Upper lobe of left lung (tissue), 4 donors: ENCODE measurements at regions not wholly inside any gene's neighbourhood (a gene's known extent, or its start where the extent isn't known, plus 50 kb on each side); places are given as distances from the start of the nearest gene placed in this dataset.

Experiments
- EP300 ChIP-seq, 4 donors: sonication (generic); formaldehyde crosslinking; IDR thresholded peaks; one replicate each; pipeline ENCODE4 v1.5.1; 2017; ENCODE audit warnings: antibody characterized with exemption in 4 of 4, control low read depth in 2 of 4
- TF ChIP-seq, protein P1 (sequence below), 6 experiments: fragments of 450-650 bp in 4 of 6; fragments of 200-600 bp in 2 of 6; sonication (generic) in 2 of 6; IDR thresholded peaks; one replicate each; pipeline ENCODE4 v1.5.1; 2016 to 2019; ENCODE audit warnings: antibody characterized with exemption in 6 of 6

- TF ChIP-seq, protein P1, sequence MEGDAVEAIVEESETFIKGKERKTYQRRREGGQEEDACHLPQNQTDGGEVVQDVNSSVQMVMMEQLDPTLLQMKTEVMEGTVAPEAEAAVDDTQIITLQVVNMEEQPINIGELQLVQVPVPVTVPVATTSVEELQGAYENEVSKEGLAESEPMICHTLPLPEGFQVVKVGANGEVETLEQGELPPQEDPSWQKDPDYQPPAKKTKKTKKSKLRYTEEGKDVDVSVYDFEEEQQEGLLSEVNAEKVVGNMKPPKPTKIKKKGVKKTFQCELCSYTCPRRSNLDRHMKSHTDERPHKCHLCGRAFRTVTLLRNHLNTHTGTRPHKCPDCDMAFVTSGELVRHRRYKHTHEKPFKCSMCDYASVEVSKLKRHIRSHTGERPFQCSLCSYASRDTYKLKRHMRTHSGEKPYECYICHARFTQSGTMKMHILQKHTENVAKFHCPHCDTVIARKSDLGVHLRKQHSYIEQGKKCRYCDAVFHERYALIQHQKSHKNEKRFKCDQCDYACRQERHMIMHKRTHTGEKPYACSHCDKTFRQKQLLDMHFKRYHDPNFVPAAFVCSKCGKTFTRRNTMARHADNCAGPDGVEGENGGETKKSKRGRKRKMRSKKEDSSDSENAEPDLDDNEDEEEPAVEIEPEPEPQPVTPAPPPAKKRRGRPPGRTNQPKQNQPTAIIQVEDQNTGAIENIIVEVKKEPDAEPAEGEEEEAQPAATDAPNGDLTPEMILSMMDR (IDR thresholded peaks at IDR 0.05), result no peak
- no peak for TF ChIP-seq EP300 (IDR thresholded peaks at IDR 0.05)
These were observed 59.4 kb upstream of the GRPR start for GRCh38 chrX:16063921-16064320.
